NCI-H345 treated with DMSO at 0.1 percent for 48 hours (cell line): ENCODE measurements at regions not wholly inside any gene's neighbourhood (a gene's known extent, or its start where the extent isn't known, plus 50 kb on each side); places are given as distances from the start of the nearest gene placed in this dataset.
"Not testable (repeated sequence)": the region's sequence is repeated elsewhere in the genome, so short reads cannot be mapped to it uniquely, and the experiment has no call there.

ENCODE experiments used
- DNase-seq: peaks from one replicate; lab custom pipeline; 2025; ENCODE audit not compliant: unreplicated experiment; lab: John Stamatoyannopoulos, UW

- peak; percentile 40 for DNase-seq
These were observed 97.3 kb downstream of the CCDC71L start for GRCh38 chr7:106563466-106564150.

DNA sequence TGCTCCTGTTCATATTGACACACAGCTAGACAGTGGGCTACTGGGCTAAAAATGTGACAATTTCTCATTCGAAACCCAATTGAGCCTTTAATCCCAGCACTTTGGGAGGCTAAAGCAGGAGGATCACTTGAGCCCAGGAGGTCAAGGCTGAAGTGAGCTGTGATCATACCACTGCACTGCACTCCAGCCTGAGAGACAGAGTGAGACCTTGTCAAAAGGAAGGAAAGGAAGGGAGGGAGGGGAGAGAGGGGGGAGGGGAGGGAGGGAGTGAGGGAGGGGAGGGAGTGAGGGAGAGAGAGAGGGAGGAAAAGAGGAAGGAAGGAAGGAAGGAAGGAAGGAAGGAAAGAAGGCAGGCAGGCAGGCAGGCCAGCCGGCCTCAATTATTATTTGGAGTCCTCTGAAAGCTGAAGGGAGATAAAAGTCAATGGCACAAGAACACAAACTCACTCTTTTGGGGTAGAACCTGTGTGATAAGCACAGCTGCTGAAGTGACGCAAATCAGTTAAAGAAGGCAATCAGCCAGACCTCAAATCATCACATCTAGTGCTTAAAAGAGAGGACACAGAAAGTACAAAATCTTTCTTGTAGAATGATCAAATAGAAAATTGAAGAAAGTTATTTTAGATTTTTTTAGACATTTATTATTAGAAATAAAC, 98.1 kb downstream of the CCDC71L start:
- DNase-seq, result no peak

- no peak for DNase-seq
These were observed 99.1 kb downstream of the CCDC71L start for GRCh38 chr7:106561666-106562411.

GRCh38 chr7:106561151-106561550, 99.8 kb downstream of the CCDC71L start:
- DNase-seq, result no peak

- DNase-seq, result no peak
These were observed 100.5 kb downstream of the CCDC71L start for GRCh38 chr7:106560482-106560881.

DNA sequence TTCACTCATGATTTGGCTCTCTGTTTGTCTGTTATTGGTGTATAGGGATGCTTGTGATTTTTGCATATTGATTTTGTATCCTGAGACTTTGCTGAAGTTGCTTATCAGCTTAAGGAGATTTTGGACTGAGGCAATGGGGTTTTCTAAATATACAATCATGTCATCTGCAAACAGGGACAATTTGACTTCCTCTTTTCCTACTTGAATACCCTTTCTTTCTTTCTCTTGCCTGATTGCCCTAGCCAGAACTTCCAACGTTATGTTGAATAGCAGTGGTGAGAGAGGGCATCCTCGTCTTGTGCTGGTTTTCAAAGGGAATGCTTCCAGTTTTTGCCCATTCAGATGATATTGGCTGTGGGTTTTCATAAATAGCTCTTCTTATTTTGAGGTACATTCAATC, 104.7 kb downstream of the CCDC71L start:
- DNase-seq, result not testable (repeated sequence)

- DNase-seq, result not testable (repeated sequence)
These were observed 106.3 kb downstream of the CCDC71L start for GRCh38 chr7:106554623-106555022.

DNA sequence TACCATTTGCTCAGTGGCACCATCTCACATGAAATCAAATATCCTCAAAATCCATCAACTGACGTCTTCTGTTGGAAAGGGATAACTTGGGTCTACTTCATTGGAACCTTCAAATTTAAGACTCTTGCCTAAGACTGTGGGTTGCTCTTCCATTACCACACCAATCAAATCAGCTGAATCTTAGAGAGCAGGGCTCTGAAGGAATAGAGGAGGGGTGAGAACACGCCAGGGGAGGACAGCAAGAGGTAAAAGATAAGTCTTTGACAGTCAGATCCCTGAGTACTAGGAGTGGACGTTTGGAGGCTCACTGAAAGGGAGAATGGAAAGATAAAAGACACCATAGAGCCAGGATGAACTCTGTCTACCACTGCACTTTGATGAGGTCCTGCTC, 107.5 kb downstream of the CCDC71L start:
- no peak for DNase-seq

- DNase-seq, result no peak
These were observed 108.1 kb downstream of the CCDC71L start for GRCh38 chr7:106552645-106553445.

DNA sequence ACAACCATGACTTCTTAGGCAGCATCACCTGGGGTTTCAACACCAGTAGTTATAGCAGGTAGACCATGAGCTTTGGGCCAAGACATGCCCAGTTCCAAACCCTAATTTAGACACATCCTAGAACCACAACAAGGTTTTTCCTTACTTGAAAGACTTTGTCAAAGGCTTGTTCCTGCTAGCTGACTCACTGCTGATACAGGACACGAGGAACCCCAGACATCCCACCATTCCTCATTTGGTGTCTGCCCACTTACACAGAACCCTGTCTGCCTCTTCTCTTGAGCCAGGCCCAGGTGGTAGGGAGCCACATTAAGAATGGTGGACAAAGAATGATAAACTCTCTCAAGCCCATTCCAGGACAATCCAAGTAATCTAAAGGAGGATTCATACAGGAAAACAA, 109.0 kb downstream of the CCDC71L start:
- DNase-seq, result no peak

DNA sequence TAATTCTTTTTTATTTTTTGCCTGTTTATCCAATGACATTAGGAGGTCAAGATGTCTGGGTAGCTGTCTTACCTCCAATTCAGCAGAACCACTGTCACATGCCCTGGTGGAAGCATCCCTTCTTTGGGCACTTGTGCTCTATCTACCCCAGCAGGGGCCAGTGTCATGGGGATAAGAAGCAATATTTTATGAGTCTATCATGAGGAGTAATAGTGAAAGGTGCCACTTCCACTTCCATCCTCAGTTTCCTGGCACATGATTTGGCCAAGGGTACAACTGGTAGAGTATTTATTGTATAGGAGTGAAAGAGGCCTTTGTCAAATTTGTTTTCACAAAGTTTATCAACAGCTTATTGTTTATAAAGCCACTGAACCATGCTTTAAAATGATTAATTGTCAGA, 112.5 kb downstream of the CCDC71L start:
- DNase-seq, result no peak

DNA sequence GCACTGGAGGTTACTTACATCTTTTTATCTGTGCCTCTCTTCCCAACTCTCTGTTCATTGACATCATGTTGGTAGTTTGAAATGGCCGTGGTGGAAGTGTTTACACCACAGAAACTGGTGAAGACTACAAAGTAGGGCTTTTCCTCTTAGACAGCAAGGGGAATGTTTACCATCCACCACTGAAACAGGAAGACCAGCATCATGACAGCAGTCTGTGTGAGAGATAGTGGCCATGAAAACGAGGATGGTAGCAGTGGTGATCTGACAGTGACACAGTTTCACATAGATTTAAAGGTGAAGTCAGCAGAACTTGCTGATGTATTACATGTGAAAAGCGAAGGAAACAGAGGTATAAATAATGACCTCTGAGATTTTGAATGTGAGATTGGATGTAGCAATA, 115.7 kb downstream of the CCDC71L start:
- no peak for DNase-seq

GRCh38 chr7:106543221-106543757, 117.7 kb downstream of the CCDC71L start:
- no peak for DNase-seq

- peak; percentile 21 for DNase-seq
These were observed 118.3 kb downstream of the CCDC71L start for GRCh38 chr7:106542550-106543220.

DNA sequence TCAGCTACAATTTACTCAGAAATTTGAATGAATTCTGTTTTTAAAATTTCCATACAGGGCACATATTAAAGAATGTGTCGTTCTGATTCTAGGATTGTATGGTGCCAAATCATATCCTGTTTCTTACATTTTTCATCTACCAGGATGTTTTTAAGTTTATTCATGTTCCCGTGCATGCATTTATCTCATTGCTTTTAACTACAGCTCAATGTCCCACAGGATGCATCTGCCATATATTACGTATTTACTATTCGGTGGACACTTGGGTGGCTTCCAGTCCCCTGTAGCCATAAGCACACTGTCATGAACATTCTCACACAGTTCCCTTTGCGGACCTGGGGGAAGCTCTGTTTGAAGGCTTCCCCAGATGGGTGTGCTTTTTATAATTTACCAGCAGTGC, 122.3 kb downstream of the CCDC71L start:
- DNase-seq, result no peak

GRCh38 chr7:106537119-106537518, 123.8 kb downstream of the CCDC71L start:
- no peak for DNase-seq

DNA sequence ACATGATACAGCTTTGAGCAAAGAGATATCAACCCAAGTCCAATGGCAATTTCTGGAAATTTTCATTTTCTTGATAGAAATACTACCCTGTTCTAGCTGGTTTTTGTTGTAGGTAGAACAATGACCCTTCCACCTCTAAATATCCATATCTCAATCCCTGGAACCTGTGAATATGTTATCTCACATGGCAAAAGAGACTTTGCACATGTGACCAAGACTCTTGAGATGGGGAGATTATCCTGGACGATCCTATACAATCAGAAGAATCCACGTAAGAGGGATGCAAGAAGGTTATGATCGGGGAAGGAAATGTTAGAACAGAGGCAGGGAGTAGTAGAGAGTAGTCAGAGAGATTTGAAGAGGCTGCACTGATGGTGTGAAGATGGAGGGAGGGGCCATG, 124.9 kb downstream of the CCDC71L start:
- no peak for DNase-seq

GRCh38 chr7:106535234-106535932, 125.6 kb downstream of the CCDC71L start:
- DNase-seq, result no peak

GRCh38 chr7:106534271-106534846, 126.6 kb downstream of the CCDC71L start:
- no peak for DNase-seq

DNA sequence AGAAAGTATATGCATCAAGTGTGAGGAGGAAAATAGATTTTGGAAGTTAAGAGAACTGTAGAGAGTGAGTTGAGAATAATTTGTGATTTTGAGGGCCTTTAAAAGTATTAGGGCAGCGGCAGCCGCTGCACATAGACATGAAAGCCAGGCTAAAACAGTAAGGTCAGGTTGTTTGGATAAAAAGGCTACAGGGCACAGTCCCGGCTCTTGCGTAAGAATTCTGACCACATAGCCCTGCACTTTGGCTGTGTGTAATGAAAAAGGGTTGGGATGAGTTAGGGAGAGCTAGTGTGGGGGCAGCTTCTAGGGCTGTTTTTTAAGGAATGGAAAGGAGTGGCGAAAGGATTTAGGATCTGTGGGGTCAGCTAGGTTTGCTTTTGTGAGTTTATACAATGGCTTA, 130.8 kb downstream of the CCDC71L start:
- DNase-seq, result not testable (repeated sequence)
